ENCODE measurements at regions not wholly inside any gene's neighbourhood (a gene's known extent, or its start where the extent isn't known, plus 50 kb on each side); places are given as distances from the start of the nearest gene placed in this dataset.

- H3K4me1 ChIP-seq (ENCODE audit: insufficient read depth): peaks cover 15% of the 10 kb centered on the region
- no peaks in the 10 kb centered on the region for H3K27me3 Mint-ChIP-seq (ENCODE audit: insufficient read depth, low read depth, poor library complexity)
- no peak overlapping the region for H3K4me3 Mint-ChIP-seq
- H3K4me2 ChIP-seq: peak overlapping the region; percentile 28; the same call in 1 of the 2 replicates
- no peak for DNase-seq (ENCODE audit: low spot score)
- no peaks in the 10 kb centered on the region for H3K9me2 ChIP-seq (ENCODE audit: insufficient read depth)
- H3K27ac Mint-ChIP-seq: 0 out of 2 replicates have a peak overlapping the region, but pooled peaks have one; percentile 82
- peaks cover 10% of the 10 kb centered on the region for H3K4me1 Mint-ChIP-seq
- ATAC-seq: no peak
- no peak overlapping the region for H3K27ac ChIP-seq (ENCODE audit: low read depth)
- H3K9me3 Mint-ChIP-seq: no peaks in the 10 kb centered on the region
- no peaks in the 10 kb centered on the region for H4K20me1 ChIP-seq (replicated peaks; ENCODE audit: insufficient read depth)
- H3K4me3 ChIP-seq: no peak overlapping the region
- no peaks in the 10 kb centered on the region for H3F3A ChIP-seq (replicated peaks; ENCODE audit: low read depth)
- no peaks in the 10 kb centered on the region for H3K36me3 Mint-ChIP-seq (ENCODE audit: low read depth)
- H2AFZ ChIP-seq: no peak overlapping the region
- H3K79me2 ChIP-seq (replicated peaks; ENCODE audit: insufficient read depth): no peaks in the 10 kb centered on the region
- no peaks in the 10 kb centered on the region for H3K36me3 ChIP-seq (ENCODE audit: insufficient read depth)
- no peaks in the 10 kb centered on the region for H3K27me3 ChIP-seq (ENCODE audit: insufficient read depth)
- no peak for TF ChIP-seq REST (IDR thresholded peaks at IDR 0.05; ENCODE audit: unreplicated experiment)
- TF ChIP-seq ZNF114 (CRISPR knock-in tag; IDR thresholded peaks at IDR 0.05): no peak
- no peak for TF ChIP-seq STAT1 (IDR thresholded peaks at IDR 0.05; ENCODE audit: unreplicated experiment)
These were observed 120.7 kb downstream of the TES start for GRCh38 chr7:116331020-116331419.

DNA sequence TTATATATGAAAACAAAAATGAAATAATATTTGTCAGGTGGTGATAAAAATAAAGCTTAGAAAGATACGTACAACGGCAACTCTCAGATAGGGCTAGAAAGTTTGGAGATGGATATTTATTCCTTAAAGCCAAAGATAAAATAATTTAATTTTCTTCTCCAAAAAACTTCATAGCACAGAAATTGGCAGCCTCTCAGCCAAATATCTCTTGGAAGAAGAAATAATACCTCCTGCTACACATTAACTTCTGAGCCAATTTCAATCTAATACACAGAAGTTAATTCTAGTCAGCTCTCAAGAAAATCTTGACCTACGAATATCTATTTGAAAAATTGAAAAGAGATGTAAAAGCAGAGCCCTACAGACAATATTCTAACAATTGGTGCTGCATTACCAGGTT, 122.4 kb downstream of the TES start:
- Mint-ChIP-seq H3K9me3 (no peaks in the 10 kb centered on the region), H3K4me3 (no peak overlapping the region), H3K27me3 (ENCODE audit: insufficient read depth, low read depth, poor library complexity) (no peaks in the 10 kb centered on the region), H3K27ac (no peak overlapping the region), H3K36me3 (ENCODE audit: low read depth) (no peaks in the 10 kb centered on the region), H3K4me1 (peaks cover 10% of the 10 kb centered on the region)
- no peaks in the 10 kb centered on the region for H3K27me3 ChIP-seq (ENCODE audit: insufficient read depth)
- no peak overlapping the region for H2AFZ ChIP-seq
- DNase-seq (ENCODE audit: low spot score) (no peak), ATAC-seq (no peak)
- no peaks in the 10 kb centered on the region for H4K20me1 ChIP-seq (replicated peaks; ENCODE audit: insufficient read depth)
- H3K4me1 ChIP-seq (ENCODE audit: insufficient read depth): peaks cover 15% of the 10 kb centered on the region
- no peak overlapping the region for H3K27ac ChIP-seq (ENCODE audit: low read depth)
- no peaks in the 10 kb centered on the region for H3K79me2 ChIP-seq (replicated peaks; ENCODE audit: insufficient read depth)
- H3K4me3 ChIP-seq: no peak overlapping the region
- H3K4me2 ChIP-seq: no peak overlapping the region
- H3K9me2 ChIP-seq (ENCODE audit: insufficient read depth): no peaks in the 10 kb centered on the region
- no peaks in the 10 kb centered on the region for H3F3A ChIP-seq (replicated peaks; ENCODE audit: low read depth)
- no peaks in the 10 kb centered on the region for H3K36me3 ChIP-seq (ENCODE audit: insufficient read depth)
- TF ChIP-seq STAT1 (IDR thresholded peaks at IDR 0.05; ENCODE audit: unreplicated experiment): no peak
- TF ChIP-seq ETS1 (IDR thresholded peaks at IDR 0.05): no peak
- no peak for TF ChIP-seq EZH2phosphoT487 (IDR thresholded peaks at IDR 0.05; ENCODE audit: unreplicated experiment)
- TF ChIP-seq CREB1 (CRISPR knock-in tag; IDR thresholded peaks at IDR 0.05; ENCODE audit: low read depth): no peak
- TF ChIP-seq EZH2 (IDR thresholded peaks at IDR 0.05; ENCODE audit: low read depth, unreplicated experiment): no peak
- no peak for TF ChIP-seq CTCF (conservative IDR thresholded peaks at IDR 0.05; ENCODE audit: low read depth in 2 of 2)
- TF ChIP-seq ZNF114 (CRISPR knock-in tag; IDR thresholded peaks at IDR 0.05): no peak
- TF ChIP-seq REST (IDR thresholded peaks at IDR 0.05; ENCODE audit: unreplicated experiment): no peak
- TF ChIP-seq NANOG (IDR thresholded peaks at IDR 0.05; ENCODE audit: borderline replicate concordance): no peak
- no peak for TF ChIP-seq ZNF331 (CRISPR knock-in tag; IDR thresholded peaks at IDR 0.05; ENCODE audit: low read depth)
- no peak for TF ChIP-seq JUNB (IDR thresholded peaks at IDR 0.05; ENCODE audit: unreplicated experiment)

Measured in GM23338 (cell line).